Fibroblast of upper back skin (primary cell): ENCODE measurements at regions not wholly inside any gene's neighbourhood (a gene's known extent, or its start where the extent isn't known, plus 50 kb on each side); places are given as distances from the start of the nearest gene placed in this dataset.
"Not testable (repeated sequence)": the region's sequence is repeated elsewhere in the genome, so short reads cannot be mapped to it uniquely, and the experiment has no call there.

Source experiments
- DNase-seq: peaks from one replicate; pipeline ENCODE4 v3.0.0-alpha.2; 2013

- no peak for DNase-seq
These were observed 339.5 kb downstream of the AEBP2 start for GRCh38 chr12:19778797-19779196.

GRCh38 chr12:19779395-19780056 lies 340.2 kb downstream of the AEBP2 start:
- DNase-seq: no peak

GRCh38 chr12:19780460-19780859 lies 341.2 kb downstream of the AEBP2 start:
- DNase-seq: no peak

- no peak for DNase-seq
These were observed 344.5 kb downstream of the AEBP2 start for GRCh38 chr12:19783547-19784444.

- DNase-seq: no peak
These were observed 352.7 kb downstream of the AEBP2 start for GRCh38 chr12:19792028-19792427.

- no peak for DNase-seq
These were observed 354.8 kb downstream of the AEBP2 start for GRCh38 chr12:19794116-19794515.

- no peak for DNase-seq
These were observed 359.9 kb downstream of the AEBP2 start for GRCh38 chr12:19799216-19799615.

GRCh38 chr12:19799895-19800602 lies 360.8 kb downstream of the AEBP2 start:
- DNase-seq: peak; percentile 39

GRCh38 chr12:19800884-19801283 lies 361.6 kb downstream of the AEBP2 start:
- no peak for DNase-seq

- no peak for DNase-seq
These were observed 362.6 kb downstream of the AEBP2 start for GRCh38 chr12:19801941-19802340.

- no peak for DNase-seq
These were observed 363.6 kb downstream of the AEBP2 start for GRCh38 chr12:19802915-19803314.

- no peak for DNase-seq
These were observed 365.4 kb downstream of the AEBP2 start for GRCh38 chr12:19804737-19805136.

- DNase-seq: no peak
These were observed 369.1 kb downstream of the AEBP2 start for GRCh38 chr12:19808371-19808770.

- no peak for DNase-seq
These were observed 370.9 kb downstream of the AEBP2 start for GRCh38 chr12:19810213-19810612.

GRCh38 chr12:19811922-19812321 lies 372.6 kb downstream of the AEBP2 start:
- no peak for DNase-seq

- no peak for DNase-seq
These were observed 379.9 kb downstream of the AEBP2 start for GRCh38 chr12:19819231-19819630.

- no peak for DNase-seq
These were observed 383.2 kb downstream of the AEBP2 start for GRCh38 chr12:19822476-19822875.

- not testable (repeated sequence) for DNase-seq
These were observed 384.0 kb downstream of the AEBP2 start for GRCh38 chr12:19823326-19823725.

- no peak for DNase-seq
These were observed 387.8 kb downstream of the AEBP2 start for GRCh38 chr12:19826980-19827550.

GRCh38 chr12:19829100-19829853 lies 390.0 kb downstream of the AEBP2 start:
- no peak for DNase-seq

- DNase-seq: peak; percentile 45
These were observed 391.2 kb downstream of the AEBP2 start for GRCh38 chr12:19830446-19830845.

- DNase-seq: peak; percentile 92
These were observed 394.6 kb downstream of the AEBP2 start for GRCh38 chr12:19833775-19834501.
